Right lobe of liver (tissue), 1 donor: ENCODE measurements at regions not wholly inside any gene's neighbourhood (a gene's known extent, or its start where the extent isn't known, plus 50 kb on each side); places are given as distances from the start of the nearest gene placed in this dataset.

ENCODE experiments used
- small RNA-seq, 2 experiments: library from RNA; depleted of rRNA; stranded (forward); fragments of <200 nt; gene quantifications; one replicate each; pipeline ENCODE3, GENCODE V24; 2016

Small RNAs in the stretch of these regions (small RNA-seq; reads per million reads assigned to genes)
- 0 reads per million in 2 experiments for gene RF00394
